Effector memory CD4-positive, alpha-beta T cell (primary cell): ENCODE measurements at regions not wholly inside any gene's neighbourhood (a gene's known extent, or its start where the extent isn't known, plus 50 kb on each side); places are given as distances from the start of the nearest gene placed in this dataset.

Source experiments
- DNase-seq, 3 donors: peaks; one replicate each; pipeline ENCODE4 v3.0.0-alpha.2; 2020
- H3K27ac ChIP-seq: 2 replicates; pipeline ENCODE4 v1.7.0; 2013; ENCODE audit warnings: mild to moderate bottlenecking, low read length, moderate library complexity; ENCODE audit not compliant: insufficient read depth, poor library complexity, severe bottlenecking
- H3K27me3 ChIP-seq: replicated peaks from 2 replicates; pipeline ENCODE4 v1.7.0; 2013; ENCODE audit warnings: mild to moderate bottlenecking, low read length; ENCODE audit not compliant: insufficient read depth, control insufficient read depth, poor library complexity, severe bottlenecking
- H3K36me3 ChIP-seq: 2 replicates; pipeline ENCODE4 v1.7.0; 2013; ENCODE audit warnings: mild to moderate bottlenecking, low read length, moderate library complexity; ENCODE audit not compliant: control insufficient read depth, insufficient read depth
- H3K4me1 ChIP-seq: 2 replicates; pipeline ENCODE4 v1.7.0; 2013; ENCODE audit warnings: low read length, mild to moderate bottlenecking; ENCODE audit not compliant: control insufficient read depth, insufficient read depth, poor library complexity, severe bottlenecking
- H3K4me3 ChIP-seq: 2 replicates; pipeline ENCODE4 v1.7.0; 2013; ENCODE audit warnings: low read length, low read depth, mild to moderate bottlenecking; ENCODE audit not compliant: insufficient read depth, poor library complexity, severe bottlenecking
- H3K9me3 ChIP-seq: 2 replicates; pipeline ENCODE4 v1.7.0; 2013; ENCODE audit warnings: mild to moderate bottlenecking, low read length, moderate library complexity; ENCODE audit not compliant: control insufficient read depth

GRCh38 chr15:87805117-87805820, 451.3 kb downstream of the NTRK3 start:
- H3K4me3 ChIP-seq, result no peak overlapping the region
- H3K4me1 ChIP-seq, result no peaks in the 10 kb centered on the region
- H3K9me3 ChIP-seq, result no peaks in the 10 kb centered on the region
- no peaks in the 10 kb centered on the region for H3K36me3 ChIP-seq
- no peak for DNase-seq
- H3K27me3 ChIP-seq, result no peaks in the 10 kb centered on the region
- H3K27ac ChIP-seq, result no peak overlapping the region

- Histone ChIP-seq H3K27ac (no peak overlapping the region), H3K36me3 (no peaks in the 10 kb centered on the region), H3K27me3 (no peaks in the 10 kb centered on the region), H3K4me3 (no peak overlapping the region), H3K4me1 (no peaks in the 10 kb centered on the region), H3K9me3 (no peaks in the 10 kb centered on the region)
- DNase-seq, result no peak
Observed at GRCh38 chr15:87804451-87804850, 452.1 kb downstream of the NTRK3 start.

- no peak for DNase-seq
- Histone ChIP-seq H3K4me3 (no peak overlapping the region), H3K4me1 (no peaks in the 10 kb centered on the region)
Observed at GRCh38 chr15:87799838-87800237, 456.7 kb downstream of the NTRK3 start.

GRCh38 chr15:87799428-87799827, 457.1 kb downstream of the NTRK3 start:
- no peaks in the 10 kb centered on the region for H3K27me3 ChIP-seq
- no peak for DNase-seq

More at GRCh38 chr15:87799838-87800237, 456.7 kb downstream of the NTRK3 start:
- no peak overlapping the region for H3K27ac ChIP-seq
- no peaks in the 10 kb centered on the region for H3K36me3 ChIP-seq
- no peaks in the 10 kb centered on the region for H3K9me3 ChIP-seq
- no peaks in the 10 kb centered on the region for H3K27me3 ChIP-seq

GRCh38 chr15:87793725-87794124, 462.8 kb downstream of the NTRK3 start:
- Histone ChIP-seq H3K4me3 (no peak overlapping the region), H3K36me3 (no peaks in the 10 kb centered on the region), H3K4me1 (no peaks in the 10 kb centered on the region), H3K27me3 (no peaks in the 10 kb centered on the region), H3K9me3 (no peaks in the 10 kb centered on the region), H3K27ac (no peak overlapping the region)
- no peak for DNase-seq

More at GRCh38 chr15:87799428-87799827, 457.1 kb downstream of the NTRK3 start:
- Histone ChIP-seq H3K4me3 (no peak overlapping the region), H3K4me1 (no peaks in the 10 kb centered on the region), H3K36me3 (no peaks in the 10 kb centered on the region), H3K9me3 (no peaks in the 10 kb centered on the region), H3K27ac (no peak overlapping the region)

- Histone ChIP-seq H3K4me3 (no peak overlapping the region), H3K27ac (no peak overlapping the region), H3K36me3 (no peaks in the 10 kb centered on the region), H3K9me3 (no peaks in the 10 kb centered on the region), H3K4me1 (no peaks in the 10 kb centered on the region), H3K27me3 (no peaks in the 10 kb centered on the region)
- DNase-seq, result no peak
Observed at GRCh38 chr15:87792250-87793040, 464.1 kb downstream of the NTRK3 start.

GRCh38 chr15:87781959-87782625, 474.4 kb downstream of the NTRK3 start:
- no peak for DNase-seq
- Histone ChIP-seq H3K27me3 (no peaks in the 10 kb centered on the region), H3K4me3 (no peak overlapping the region), H3K36me3 (no peaks in the 10 kb centered on the region), H3K27ac (no peak overlapping the region), H3K9me3 (no peaks in the 10 kb centered on the region), H3K4me1 (no peaks in the 10 kb centered on the region)

GRCh38 chr15:87779746-87780145, 476.8 kb downstream of the NTRK3 start:
- Histone ChIP-seq H3K4me3 (no peak overlapping the region), H3K27ac (no peak overlapping the region), H3K27me3 (no peaks in the 10 kb centered on the region), H3K9me3 (no peaks in the 10 kb centered on the region), H3K36me3 (no peaks in the 10 kb centered on the region), H3K4me1 (no peaks in the 10 kb centered on the region)
- no peak for DNase-seq

- Histone ChIP-seq H3K4me1 (no peaks in the 10 kb centered on the region), H3K27me3 (no peaks in the 10 kb centered on the region), H3K36me3 (no peaks in the 10 kb centered on the region), H3K4me3 (no peak overlapping the region), H3K9me3 (no peaks in the 10 kb centered on the region), H3K27ac (no peak overlapping the region)
- DNase-seq, result no peak
Observed at GRCh38 chr15:87778358-87778757, 478.2 kb downstream of the NTRK3 start.

GRCh38 chr15:87777054-87777561, 479.4 kb downstream of the NTRK3 start:
- Histone ChIP-seq H3K4me3 (no peak overlapping the region), H3K27me3 (no peaks in the 10 kb centered on the region), H3K9me3 (no peaks in the 10 kb centered on the region), H3K4me1 (no peaks in the 10 kb centered on the region), H3K36me3 (no peaks in the 10 kb centered on the region), H3K27ac (no peak overlapping the region)
- no peak for DNase-seq
